ENCODE measurements at regions not wholly inside any gene's neighbourhood (a gene's known extent, or its start where the extent isn't known, plus 50 kb on each side); places are given as distances from the start of the nearest gene placed in this dataset.
"Not testable (repeated sequence)": the region's sequence is repeated elsewhere in the genome, so short reads cannot be mapped to it uniquely, and the experiment has no call there.

DNA sequence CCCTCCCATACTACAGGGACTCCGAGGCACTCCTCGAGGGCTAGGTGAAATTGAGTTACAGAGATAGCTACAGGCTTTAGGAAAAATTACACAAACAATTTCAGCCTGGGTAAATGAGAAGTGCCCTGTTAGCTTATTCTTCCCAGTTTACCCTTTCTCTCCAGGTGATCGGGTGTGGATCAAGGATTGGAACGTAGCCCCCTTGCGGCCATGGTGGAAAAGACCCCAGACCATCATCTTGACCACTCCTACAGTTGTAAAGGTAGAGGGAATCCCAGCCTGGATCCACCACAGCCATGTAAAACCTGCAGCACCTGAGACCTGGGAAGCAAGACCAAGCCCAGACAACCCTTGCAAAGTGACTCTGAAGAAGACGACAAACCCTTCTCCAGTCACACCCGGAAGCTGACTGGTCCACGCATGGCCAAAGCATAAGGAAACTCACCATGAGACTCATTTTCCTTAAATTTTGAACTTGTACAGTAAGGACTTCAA, 600.6 kb downstream of the UQCRFS1 start:
- DNase-seq (ENCODE audit: low spot score in 2 of 2) (no peak), FAIRE-seq (no peak)

DNA sequence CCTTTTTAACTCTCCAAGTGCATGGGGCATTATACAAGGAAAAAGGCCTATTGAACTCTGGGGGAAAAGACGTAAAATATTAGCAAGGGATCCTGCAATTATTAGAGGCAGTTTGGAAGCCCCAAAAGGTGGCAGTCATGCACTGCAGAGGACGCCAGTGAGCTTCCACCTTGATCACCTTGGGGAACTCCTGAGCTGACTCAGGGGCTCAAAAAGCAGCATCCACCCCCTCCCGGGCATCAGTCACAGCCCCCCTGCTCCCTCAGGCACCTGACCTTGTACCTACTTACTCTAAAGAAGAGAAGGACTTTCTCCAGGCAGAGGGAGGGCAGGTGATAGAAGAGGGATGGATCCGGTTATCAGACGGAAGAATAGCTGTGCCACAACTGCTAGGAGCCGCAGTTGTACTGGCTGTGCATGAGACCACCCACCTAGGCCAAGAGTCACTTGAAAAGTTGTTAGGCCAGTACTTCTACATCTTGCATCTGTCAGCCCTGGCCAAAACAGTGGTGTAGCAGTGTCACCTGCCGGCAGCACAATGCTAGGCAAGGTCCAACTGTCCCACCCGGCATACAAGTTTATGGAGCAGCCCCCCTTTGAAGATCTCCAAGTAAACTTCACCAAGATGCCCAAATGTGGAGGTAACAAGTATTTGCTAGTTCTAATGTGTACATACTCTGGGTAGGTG, 601.6 kb downstream of the UQCRFS1 start:
- FAIRE-seq; DNase-seq (ENCODE audit: low spot score in 2 of 2): not testable (repeated sequence)

DNA sequence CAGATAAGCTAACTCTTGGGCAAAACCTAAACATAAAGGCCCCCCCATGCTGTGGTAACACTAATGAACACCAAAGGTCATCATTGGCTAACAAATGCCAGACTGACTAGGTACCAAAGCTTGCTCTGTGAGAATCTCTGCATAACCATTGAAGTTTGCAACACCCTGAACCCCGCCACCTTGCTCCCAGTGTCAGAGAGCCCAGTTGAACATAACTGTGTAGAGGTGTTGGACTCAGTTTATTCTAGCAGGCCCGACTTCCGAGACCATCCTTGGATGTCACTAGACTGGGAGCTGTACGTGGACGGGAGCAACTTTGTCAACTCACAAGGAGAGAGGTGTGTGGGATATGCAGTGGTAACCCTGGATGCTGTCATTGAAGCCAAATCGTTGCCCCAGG, 602.2 kb downstream of the UQCRFS1 start:
- DNase-seq (ENCODE audit: low spot score in 2 of 2) (no peak), FAIRE-seq (no peak)

GRCh38 chr19:28609944-28610343, 603.0 kb downstream of the UQCRFS1 start:
- FAIRE-seq (no peak), DNase-seq (ENCODE audit: low spot score in 2 of 2) (no peak)

DNA sequence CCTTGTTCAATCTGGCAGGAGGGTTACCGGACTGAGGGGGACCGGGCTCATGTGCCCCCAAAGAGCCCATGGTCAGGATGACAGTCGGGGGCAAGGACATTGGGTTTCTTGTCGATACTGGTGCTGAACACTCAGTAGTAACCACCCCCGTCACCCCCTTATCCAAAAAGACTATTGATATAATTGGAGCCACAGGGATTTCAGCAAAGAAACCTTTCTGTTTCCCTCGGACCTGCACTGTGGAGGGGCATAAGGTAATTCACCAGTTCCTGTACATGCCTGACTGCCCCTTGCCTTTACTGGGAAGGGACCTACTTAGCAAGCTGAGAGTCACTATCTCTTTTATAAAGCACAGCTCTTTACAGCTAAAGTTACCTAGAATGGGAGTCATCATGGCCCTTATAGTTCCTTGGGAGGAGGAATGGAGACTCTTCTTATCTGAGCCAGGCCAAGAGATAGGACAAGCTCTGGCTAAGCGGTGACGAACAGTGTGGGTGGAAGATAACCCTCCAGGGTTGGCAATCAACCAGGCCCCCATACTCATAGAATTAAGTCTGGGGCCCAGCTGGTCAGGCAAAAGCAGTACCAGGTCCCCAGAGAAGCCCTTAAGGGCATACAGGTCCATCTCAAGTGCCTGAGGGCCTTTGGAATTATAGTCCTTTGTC, 603.7 kb downstream of the UQCRFS1 start:
- FAIRE-seq (no peak), DNase-seq (ENCODE audit: low spot score in 2 of 2) (no peak)

DNA sequence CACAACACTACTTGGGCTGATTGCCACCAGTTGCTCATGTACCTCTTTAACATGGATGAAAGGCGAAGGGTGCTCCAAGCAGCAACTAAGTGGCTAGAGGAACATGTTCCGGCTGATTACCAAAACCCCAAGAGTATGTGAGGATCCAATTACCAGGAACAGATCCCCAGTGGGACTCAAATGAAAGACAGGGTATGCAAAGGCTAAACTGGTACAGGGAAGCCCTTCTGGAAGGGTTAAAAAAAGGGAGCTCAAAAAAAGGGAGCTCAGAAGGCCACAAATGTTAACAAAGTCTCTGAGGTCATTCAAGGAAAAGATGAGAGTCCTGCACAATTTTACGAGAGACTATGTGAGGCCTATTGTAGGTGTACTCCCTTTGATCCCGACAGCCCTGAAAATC, 604.7 kb downstream of the UQCRFS1 start:
- FAIRE-seq: no peak

GRCh38 chr19:28607066-28607583, 605.8 kb downstream of the UQCRFS1 start:
- FAIRE-seq: no peak
- DNase-seq (ENCODE audit: low spot score in 2 of 2): no peak

More for the DNA sequence above, 604.7 kb downstream of the UQCRFS1 start:
- no peak for DNase-seq (ENCODE audit: low spot score in 2 of 2)

GRCh38 chr19:28606269-28607032, 606.5 kb downstream of the UQCRFS1 start:
- FAIRE-seq (no peak), DNase-seq (ENCODE audit: low spot score in 2 of 2) (no peak)

- FAIRE-seq (no peak), DNase-seq (ENCODE audit: low spot score in 2 of 2) (no peak)
Observed at GRCh38 chr19:28605501-28606268, 607.3 kb downstream of the UQCRFS1 start.

GRCh38 chr19:28603453-28603852, 609.5 kb downstream of the UQCRFS1 start:
- no peak for DNase-seq (ENCODE audit: low spot score in 2 of 2)
- no peak for FAIRE-seq

- no peak for DNase-seq (ENCODE audit: low spot score in 2 of 2)
- FAIRE-seq: no peak
Observed at GRCh38 chr19:28602675-28603298, 610.2 kb downstream of the UQCRFS1 start.

GRCh38 chr19:28601723-28602440, 611.1 kb downstream of the UQCRFS1 start:
- DNase-seq (ENCODE audit: low spot score in 2 of 2) (no peak), FAIRE-seq (no peak)

- DNase-seq (ENCODE audit: low spot score in 2 of 2) (no peak), FAIRE-seq (no peak)
Observed at GRCh38 chr19:28598861-28599260, 614.1 kb downstream of the UQCRFS1 start.

GRCh38 chr19:28596561-28597071, 616.3 kb downstream of the UQCRFS1 start:
- DNase-seq (ENCODE audit: low spot score in 2 of 2): no peak
- no peak for FAIRE-seq

- FAIRE-seq (no peak), DNase-seq (ENCODE audit: low spot score in 2 of 2) (no peak)
Observed at GRCh38 chr19:28595722-28596480, 617.0 kb downstream of the UQCRFS1 start.

- FAIRE-seq (no peak), DNase-seq (ENCODE audit: low spot score in 2 of 2) (no peak)
Observed at GRCh38 chr19:28594737-28595136, 618.2 kb downstream of the UQCRFS1 start.

- DNase-seq (ENCODE audit: low spot score in 2 of 2); FAIRE-seq: not testable (repeated sequence)
Observed at GRCh38 chr19:28589991-28590411, 623.0 kb downstream of the UQCRFS1 start.

- FAIRE-seq: no peak
- DNase-seq (ENCODE audit: low spot score in 2 of 2): no peak
Observed at GRCh38 chr19:28586474-28586873, 626.5 kb downstream of the UQCRFS1 start.

All from frontal cortex (tissue), 3 donors.